ENCODE measurements at regions not wholly inside any gene's neighbourhood (a gene's known extent, or its start where the extent isn't known, plus 50 kb on each side); places are given as distances from the start of the nearest gene placed in this dataset.

GRCh38 chr11:92576315-92576714 is 351.7 kb downstream of the FAT3 start:
- 71 to 83% methylated on average over 3 of the region's 3 CpGs for WGBS, 2 donors
- TF ChIP-seq POLR2A (IDR thresholded peaks at IDR 0.05) (no peak), CTCF (IDR thresholded peaks at IDR 0.05) (no peak)
- DNase-seq (ENCODE audit: low spot score in 2 of 2) = no peak
- intact Hi-C loops (cut with DNase I; ENCODE audit: low total_unique reads) = no loop called here
- H3K4me3 ChIP-seq (ENCODE audit: low read depth, poor library complexity, severe bottlenecking) = no peak overlapping the region

GRCh38 chr11:92580908-92581307 is 356.3 kb downstream of the FAT3 start:
- no peak for DNase-seq (ENCODE audit: low spot score in 2 of 2)
- intact Hi-C loops (cut with DNase I; ENCODE audit: low total_unique reads) = loop anchor here (5.0 kb wide), 1 partner anchor 826 kb away; no protein-coding TSS in a partner anchor
- 60 to 69% methylated on average over 1 of the region's 1 CpG for WGBS, 2 donors
- TF ChIP-seq CTCF (IDR thresholded peaks at IDR 0.05) (no peak), POLR2A (IDR thresholded peaks at IDR 0.05) (no peak)
- H3K4me3 ChIP-seq (ENCODE audit: low read depth, poor library complexity, severe bottlenecking) = no peak overlapping the region

GRCh38 chr11:92588393-92588792 is 363.8 kb downstream of the FAT3 start:
- no peak for DNase-seq (ENCODE audit: low spot score in 2 of 2)
- TF ChIP-seq CTCF (IDR thresholded peaks at IDR 0.05) = no peak
- no peak for TF ChIP-seq POLR2A (IDR thresholded peaks at IDR 0.05)
- intact Hi-C loops (cut with DNase I; ENCODE audit: low total_unique reads) = no loop called here
- no peak overlapping the region for H3K4me3 ChIP-seq (ENCODE audit: low read depth, poor library complexity, severe bottlenecking)

GRCh38 chr11:92589512-92589911 is 364.9 kb downstream of the FAT3 start:
- no peak for DNase-seq (ENCODE audit: low spot score in 2 of 2)
- TF ChIP-seq POLR2A (IDR thresholded peaks at IDR 0.05) = no peak
- no peak for TF ChIP-seq CTCF (IDR thresholded peaks at IDR 0.05)
- WGBS, 2 donors = 95 to 97% methylated on average over 3 of the region's 3 CpGs
- intact Hi-C loops (cut with DNase I; ENCODE audit: low total_unique reads) = no loop called here
- H3K4me3 ChIP-seq (ENCODE audit: low read depth, poor library complexity, severe bottlenecking) = no peak overlapping the region

- no peak for TF ChIP-seq CTCF (IDR thresholded peaks at IDR 0.05)
- no peak for TF ChIP-seq POLR2A (IDR thresholded peaks at IDR 0.05)
- no peak for DNase-seq (ENCODE audit: low spot score in 2 of 2)
- 53 to 57% methylated on average over 2 of the region's 2 CpGs for WGBS, 2 donors
- no peak overlapping the region for H3K4me3 ChIP-seq (ENCODE audit: low read depth, poor library complexity, severe bottlenecking)
- intact Hi-C loops (cut with DNase I; ENCODE audit: low total_unique reads) = no loop called here
Observed at GRCh38 chr11:92591521-92591920, 366.9 kb downstream of the FAT3 start.

- TF ChIP-seq POLR2A (IDR thresholded peaks at IDR 0.05) (no peak), CTCF (IDR thresholded peaks at IDR 0.05) (no peak)
- intact Hi-C loops (cut with DNase I; ENCODE audit: low total_unique reads) = no loop called here
- no peak for DNase-seq (ENCODE audit: low spot score in 2 of 2)
- no peak overlapping the region for H3K4me3 ChIP-seq (ENCODE audit: low read depth, poor library complexity, severe bottlenecking)
Observed at GRCh38 chr11:92594251-92594650, 369.6 kb downstream of the FAT3 start.
